NCI-H345 (cell line): ENCODE measurements at regions not wholly inside any gene's neighbourhood (a gene's known extent, or its start where the extent isn't known, plus 50 kb on each side); places are given as distances from the start of the nearest gene placed in this dataset.
"Not testable (repeated sequence)": the region's sequence is repeated elsewhere in the genome, so short reads cannot be mapped to it uniquely, and the experiment has no call there.

Experiments
- DNase-seq: peaks from one replicate; lab custom pipeline; 2025; lab: John Stamatoyannopoulos, UW

DNA sequence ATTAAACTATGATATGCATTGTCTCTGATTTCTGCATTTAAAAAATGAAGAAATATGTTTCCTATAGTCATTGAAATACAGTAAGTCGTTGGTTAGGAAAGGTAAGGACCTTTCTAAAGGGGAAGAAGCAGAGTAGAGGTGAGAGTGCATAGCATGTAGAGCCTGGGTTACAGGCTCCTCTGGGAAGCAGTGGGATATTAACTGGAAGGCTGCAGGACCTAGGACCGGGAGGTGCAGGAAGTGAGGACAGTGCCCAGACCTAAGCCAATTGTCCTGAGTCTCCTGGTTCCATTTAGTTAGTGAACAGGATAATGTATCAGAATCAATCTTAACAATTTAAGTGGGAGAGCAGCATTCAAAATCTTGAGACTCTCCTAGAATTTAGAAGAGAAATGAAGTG, 237.1 kb upstream of the NUDT6 start:
- no peak for DNase-seq

- DNase-seq, result no peak
Observed at GRCh38 chr4:123162859-123163258, 233.7 kb upstream of the SPRY1 start.

DNA sequence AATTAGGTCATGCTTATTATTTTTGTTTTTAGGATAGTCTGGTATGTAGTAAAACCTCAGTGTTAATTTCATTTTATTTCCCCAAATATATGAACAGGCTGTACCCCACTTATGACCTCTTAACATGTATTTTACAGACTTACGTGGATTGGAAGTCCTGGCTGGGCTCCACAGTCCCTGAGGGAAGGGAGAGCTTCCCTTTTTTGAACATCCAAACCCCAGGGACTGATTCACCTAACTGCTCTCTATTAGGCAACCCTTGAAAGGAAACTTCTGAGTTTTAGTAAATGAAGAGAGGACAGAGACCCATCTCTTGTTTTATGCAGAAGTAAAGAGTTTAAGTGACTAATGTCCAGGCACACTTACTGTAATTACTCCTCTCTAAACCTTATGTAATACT, 233.1 kb upstream of the SPRY1 start:
- DNase-seq, result no peak

GRCh38 chr4:123166023-123166422, 230.6 kb upstream of the SPRY1 start:
- no peak for DNase-seq

- no peak for DNase-seq
Observed at GRCh38 chr4:123167931-123168330, 228.7 kb upstream of the SPRY1 start.

DNA sequence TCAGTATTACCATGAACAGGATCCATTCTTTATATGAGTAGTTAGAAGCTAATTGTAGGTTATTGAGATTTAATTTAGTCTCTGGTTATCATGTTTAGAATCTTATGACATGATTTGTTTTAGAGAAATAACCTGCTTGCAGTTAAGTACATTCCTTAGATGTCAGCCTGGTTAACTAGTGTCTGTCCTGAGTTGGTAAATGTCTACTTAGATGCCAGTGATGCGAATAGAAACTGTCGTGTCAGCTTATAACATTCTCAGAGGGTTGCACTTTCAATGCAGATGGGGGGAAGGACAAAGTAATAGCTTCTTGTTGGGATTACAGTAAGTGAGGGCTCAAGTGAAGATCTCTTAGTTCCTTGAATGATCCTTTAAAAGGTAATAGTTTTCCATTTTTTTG, 227.8 kb upstream of the SPRY1 start:
- no peak for DNase-seq

GRCh38 chr4:123170843-123171242, 225.8 kb upstream of the SPRY1 start:
- DNase-seq, result no peak

DNA sequence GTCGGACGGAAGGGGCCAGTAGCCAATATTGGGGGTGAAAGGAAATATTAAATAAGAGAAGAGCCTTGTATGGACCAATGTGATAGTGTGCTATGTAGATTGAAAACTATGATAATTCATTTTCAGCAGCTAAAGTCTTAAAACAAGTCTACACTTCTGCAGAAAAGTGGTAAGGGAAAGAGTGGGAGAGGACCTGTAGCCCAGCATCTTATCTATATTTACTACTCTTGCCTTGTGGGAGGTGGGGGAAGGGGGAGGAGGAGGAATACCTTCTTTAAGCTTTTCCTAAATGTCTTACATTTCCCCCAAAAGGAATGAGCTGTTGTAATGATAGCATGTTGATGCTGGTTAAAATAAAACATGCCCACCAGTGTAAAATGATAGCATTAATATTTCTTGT, 220.0 kb upstream of the SPRY1 start:
- no peak for DNase-seq

DNA sequence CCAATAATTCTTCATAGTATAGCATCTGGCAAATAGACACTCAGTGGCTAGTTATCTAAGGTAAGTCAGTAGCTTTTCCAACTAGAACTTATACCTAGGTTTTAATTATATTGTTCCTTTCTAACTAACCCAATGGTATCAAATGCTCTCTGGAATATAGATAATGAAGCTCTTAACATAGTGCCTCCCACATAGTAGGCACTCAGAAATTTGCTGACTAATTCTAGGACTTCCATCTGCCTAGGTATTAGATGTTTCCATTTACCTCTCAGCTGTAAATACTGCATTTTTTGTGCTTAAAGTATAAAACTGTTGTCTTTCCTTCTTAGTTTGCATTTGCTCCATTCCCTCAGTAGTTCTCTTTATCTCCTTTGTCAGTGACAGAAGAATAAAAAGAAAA, 214.3 kb upstream of the SPRY1 start:
- no peak for DNase-seq

DNA sequence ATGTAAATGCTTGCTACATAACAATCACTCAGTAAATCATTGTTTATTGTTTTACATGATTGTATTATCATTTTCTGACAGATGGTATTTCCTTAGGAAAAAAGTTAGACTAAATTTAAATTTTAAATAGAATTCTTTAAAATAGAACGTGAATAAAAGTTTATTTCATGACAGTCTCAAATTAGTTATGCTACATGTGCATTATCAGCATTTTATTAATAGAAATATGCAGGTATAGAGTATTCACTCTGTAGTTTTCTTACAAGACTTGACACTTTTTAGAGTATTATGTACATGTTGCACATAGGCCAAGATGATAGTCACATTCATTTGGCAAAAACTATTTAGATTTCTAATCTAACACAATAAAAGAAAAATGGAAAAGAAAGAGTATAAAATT, 213.3 kb upstream of the SPRY1 start:
- DNase-seq, result no peak

DNA sequence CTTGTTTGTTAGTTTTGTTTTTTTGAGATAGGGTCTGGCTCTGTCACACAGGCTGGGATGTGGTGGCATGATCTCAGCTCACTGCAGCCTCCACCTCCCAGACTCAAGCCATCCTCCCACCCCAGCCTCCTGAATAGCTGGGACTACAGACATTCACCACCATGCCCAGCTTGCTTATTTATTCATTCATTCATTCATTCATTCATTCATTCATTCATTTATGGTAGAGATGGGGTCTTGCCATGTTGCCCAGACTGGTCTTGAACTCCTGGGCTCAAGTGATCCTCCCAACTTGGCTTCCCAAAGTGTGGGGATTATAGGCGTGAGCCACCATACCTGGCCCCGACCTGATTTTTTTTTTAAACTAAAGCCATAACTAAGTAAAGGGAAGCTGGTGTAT, 212.8 kb upstream of the SPRY1 start:
- not testable (repeated sequence) for DNase-seq

DNA sequence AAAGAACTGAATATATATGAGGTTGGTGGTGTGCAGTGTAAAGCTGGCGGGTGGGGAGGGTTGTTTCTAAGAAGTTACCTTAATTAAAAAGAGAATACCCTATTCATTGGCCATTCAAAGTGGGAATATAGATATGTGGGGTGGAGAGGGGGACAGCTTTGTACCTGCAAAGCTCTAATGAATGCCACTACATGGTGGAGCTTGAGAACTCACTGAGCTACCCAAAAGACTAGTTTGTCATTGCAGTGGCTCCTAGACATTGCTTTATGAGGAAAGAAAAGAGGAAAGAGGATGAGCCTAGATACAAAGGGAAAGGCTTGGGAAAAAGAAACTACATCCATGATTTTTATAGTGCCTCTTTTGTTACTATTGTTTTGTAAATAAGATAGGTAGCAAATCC, 209.9 kb upstream of the SPRY1 start:
- no peak for DNase-seq

- no peak for DNase-seq
Observed at GRCh38 chr4:123190176-123190575, 206.4 kb upstream of the SPRY1 start.

DNA sequence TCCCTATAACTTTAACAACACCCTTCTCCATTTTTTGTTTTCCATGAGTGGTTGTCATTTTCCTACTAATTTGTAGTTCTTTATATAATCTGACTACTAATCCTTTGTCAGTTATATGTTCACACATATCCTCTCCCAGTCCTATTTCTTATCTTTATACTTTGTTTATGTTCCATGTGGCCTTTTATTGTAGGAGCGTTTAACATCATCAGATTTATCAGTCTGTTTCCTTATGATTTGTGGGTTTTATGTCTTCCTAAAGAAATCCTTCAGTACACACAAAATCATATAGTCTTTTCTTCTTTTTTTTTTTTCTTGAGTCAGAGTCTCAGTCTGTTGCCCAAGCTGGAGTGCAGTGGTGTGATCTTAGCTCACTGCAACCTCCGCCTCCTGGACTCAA, 204.9 kb upstream of the SPRY1 start:
- no peak for DNase-seq

- DNase-seq, result no peak
Observed at GRCh38 chr4:123193802-123194367, 202.7 kb upstream of the SPRY1 start.

GRCh38 chr4:123198706-123199105, 197.9 kb upstream of the SPRY1 start:
- no peak for DNase-seq

- DNase-seq, result no peak
Observed at GRCh38 chr4:123200051-123200940, 196.3 kb upstream of the SPRY1 start.

- DNase-seq, result no peak
Observed at GRCh38 chr4:123204737-123205136, 191.9 kb upstream of the SPRY1 start.

DNA sequence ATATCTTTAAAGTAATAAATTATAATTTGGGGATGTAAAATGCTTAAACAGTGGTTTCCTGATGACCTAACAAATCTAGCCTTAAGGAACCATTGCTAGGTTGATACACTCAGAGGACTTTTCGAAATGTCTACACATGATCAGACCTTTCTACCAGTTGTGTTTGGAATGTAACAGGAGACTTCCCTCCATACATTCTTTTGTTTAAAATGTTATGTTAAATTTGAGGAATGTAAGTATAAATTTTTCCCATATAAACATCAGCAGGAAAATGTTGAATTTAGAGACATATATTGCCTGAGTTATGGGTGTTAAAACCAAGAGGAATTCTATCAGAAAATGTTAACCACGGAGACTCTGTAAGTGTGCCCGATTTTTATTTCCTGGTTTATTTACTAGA, 190.6 kb upstream of the SPRY1 start:
- DNase-seq, result no peak

GRCh38 chr4:123209436-123209835, 187.2 kb upstream of the SPRY1 start:
- no peak for DNase-seq

GRCh38 chr4:123215536-123215935, 181.1 kb upstream of the SPRY1 start:
- no peak for DNase-seq

DNA sequence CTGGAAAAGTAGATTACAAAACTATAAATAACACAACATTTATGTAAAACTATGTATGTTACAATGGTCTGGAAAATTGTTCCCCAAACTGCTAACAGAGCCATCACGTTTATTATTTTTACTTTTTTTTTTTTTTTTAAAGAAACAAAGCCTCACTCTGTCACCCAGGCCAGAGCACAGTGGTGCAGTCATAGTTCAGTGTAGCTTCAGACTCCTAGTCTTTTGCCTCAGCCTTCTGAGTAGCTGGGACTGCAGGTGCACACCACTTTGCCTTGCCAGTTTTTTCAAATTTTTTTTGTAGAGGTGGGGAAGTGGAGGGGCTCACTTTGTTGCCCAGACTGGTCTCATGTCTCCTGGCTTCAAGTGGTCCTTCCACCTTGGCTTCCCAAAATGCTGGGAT, 180.1 kb upstream of the SPRY1 start:
- DNase-seq, result no peak

- no peak for DNase-seq
Observed at GRCh38 chr4:123216946-123217345, 179.6 kb upstream of the SPRY1 start.

- DNase-seq, result no peak
Observed at GRCh38 chr4:123217664-123218063, 178.9 kb upstream of the SPRY1 start.
